ENCODE measurements at regions not wholly inside any gene's neighbourhood (a gene's known extent, or its start where the extent isn't known, plus 50 kb on each side); places are given as distances from the start of the nearest gene placed in this dataset.

- peaks cover 15% of the 10 kb centered on the region for H3K4me1 Mint-ChIP-seq (ENCODE audit: low read depth)
- no peak for DNase-seq
Observed at GRCh38 chr1:240663169-240663879, 51.4 kb upstream of the GREM2 start.

More at GRCh38 chr1:240663169-240663879, 51.4 kb upstream of the GREM2 start:
- intact Hi-C loops (cut with micrococcal nuclease) = no loop called here
- ChIA-PET CTCF (no interaction called here), POLR2A (no interaction called here)
- no peaks in the 10 kb centered on the region for H3K9me3 Mint-ChIP-seq
- H3K4me3 Mint-ChIP-seq = no peak overlapping the region
- no peak overlapping the region for H3K27ac Mint-ChIP-seq
- H3K27me3 Mint-ChIP-seq = no peaks in the 10 kb centered on the region
- H3K36me3 Mint-ChIP-seq = no peaks in the 10 kb centered on the region
